ENCODE measurements at regions not wholly inside any gene's neighbourhood (a gene's known extent, or its start where the extent isn't known, plus 50 kb on each side); places are given as distances from the start of the nearest gene placed in this dataset.
"Not testable (repeated sequence)": the region's sequence is repeated elsewhere in the genome, so short reads cannot be mapped to it uniquely, and the experiment has no call there.

GRCh38 chr7:65770473-65771225 is 102.2 kb upstream of the VKORC1L1 start:
- TF ChIP-seq CTCF (IDR thresholded peaks at IDR 0.05) (peak in 1 of 4 experiments; percentile 49), POLR2A (IDR thresholded peaks at IDR 0.05) (peak; percentile 70 to 85)
- not testable (repeated sequence) for TF ChIP-seq EP300 (IDR thresholded peaks at IDR 0.05)
